OCI-LY3 (cell line): ENCODE measurements at regions not wholly inside any gene's neighbourhood (a gene's known extent, or its start where the extent isn't known, plus 50 kb on each side); places are given as distances from the start of the nearest gene placed in this dataset.

Experiments
- H2AFZ ChIP-seq: fragments of 200-600, 300-600 bp; shearing (Covaris generic); 2 replicates; pipeline ENCODE4 v1.6.0; 2014; ENCODE audit warnings: antibody characterized with exemption, low read depth, low read length
- H3K27ac ChIP-seq: fragments of 200-600, 300-600 bp; sonication (generic); 2 replicates; pipeline ENCODE4 v1.5.1; 2014; ENCODE audit warnings: mild to moderate bottlenecking, low read length, moderate library complexity, mixed read lengths
- H3K27me3 ChIP-seq: fragments of 200-600, 300-600 bp; sonication (generic); 2 replicates; pipeline ENCODE4 v1.6.1; 2014; ENCODE audit warnings: low read depth, low read length, mixed read lengths
- H3K36me3 ChIP-seq: fragments of 200-600, 300-600 bp; sonication (generic); replicated peaks from 2 replicates; pipeline ENCODE3; 2014; ENCODE audit warnings: low read depth, low read length, mixed read lengths
- H3K4me1 ChIP-seq: fragments of 300-600, 200-600 bp; sonication (generic); 2 replicates; pipeline ENCODE4 v1.6.1; 2014; ENCODE audit warnings: low read length, mixed read lengths
- H3K4me2 ChIP-seq: fragments of 200-600, 300-600 bp; sonication (generic); 2 replicates; pipeline ENCODE4 v1.6.1; 2014; ENCODE audit warnings: low read length, mixed read lengths
- H3K4me3 ChIP-seq: fragments of 300-600, 200-600 bp; sonication (generic); 2 replicates; pipeline ENCODE4 v1.5.1; 2014; ENCODE audit warnings: antibody characterized with exemption, mild to moderate bottlenecking, low read length, moderate library complexity
- H3K79me2 ChIP-seq: fragments of 300-600, 200-600 bp; shearing (Covaris generic); 2 replicates; pipeline ENCODE4 v1.6.1; 2014; ENCODE audit warnings: mild to moderate bottlenecking, low read length, mixed read lengths
- H3K9ac ChIP-seq: fragments of 300-600, 200-600 bp; shearing (Covaris generic); 2 replicates; pipeline ENCODE4 v1.6.0; 2014; ENCODE audit warnings: mild to moderate bottlenecking, low read length, moderate library complexity
- H3K9me3 ChIP-seq: fragments of 200-600, 300-600 bp; shearing (Covaris generic); 2 replicates; pipeline ENCODE4 v1.6.1; 2014; ENCODE audit warnings: low read length, mixed read lengths; ENCODE audit not compliant: insufficient read depth
- H4K20me1 ChIP-seq: fragments of 200-600, 300-600 bp; sonication (generic); 2 replicates; pipeline ENCODE4 v1.6.1; 2016; ENCODE audit warnings: low read length, mixed read lengths; ENCODE audit not compliant: insufficient read depth
- EZH2phosphoT487 ChIP-seq: fragments of 200-600 bp; shearing (Covaris generic); IDR thresholded peaks from 2 replicates; pipeline ENCODE4 v1.6.1; 2018; ENCODE audit warnings: antibody characterized with exemption, mixed run types, low read depth
- TF ChIP-seq, protein P1 (sequence below): fragments of 200-600, 300-600 bp; sonication (generic); IDR thresholded peaks from 2 replicates; pipeline ENCODE4 v1.5.1; 2014; ENCODE audit warnings: antibody characterized with exemption, low read length, low read depth

DNA sequence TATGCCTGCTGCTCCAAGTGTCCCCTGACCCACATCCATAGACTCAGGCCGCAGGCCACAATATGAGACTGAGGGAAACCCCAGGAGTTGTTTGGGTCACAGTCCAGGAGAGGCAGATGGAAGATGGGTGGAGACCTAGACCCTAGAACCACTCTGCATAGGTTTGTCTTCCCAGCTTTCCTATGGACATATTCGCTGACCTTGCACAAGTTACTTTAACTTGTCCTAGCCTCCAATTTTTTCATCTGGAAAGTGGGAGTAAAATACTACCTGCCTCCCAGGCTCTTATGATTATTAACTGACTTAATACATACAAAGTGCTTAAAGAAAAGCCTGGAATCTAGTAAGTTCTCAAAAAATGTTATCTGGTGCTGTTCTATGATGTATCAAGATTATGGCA is 157.1 kb upstream of the IFNG-AS1 start:
- TF ChIP-seq, protein P1, sequence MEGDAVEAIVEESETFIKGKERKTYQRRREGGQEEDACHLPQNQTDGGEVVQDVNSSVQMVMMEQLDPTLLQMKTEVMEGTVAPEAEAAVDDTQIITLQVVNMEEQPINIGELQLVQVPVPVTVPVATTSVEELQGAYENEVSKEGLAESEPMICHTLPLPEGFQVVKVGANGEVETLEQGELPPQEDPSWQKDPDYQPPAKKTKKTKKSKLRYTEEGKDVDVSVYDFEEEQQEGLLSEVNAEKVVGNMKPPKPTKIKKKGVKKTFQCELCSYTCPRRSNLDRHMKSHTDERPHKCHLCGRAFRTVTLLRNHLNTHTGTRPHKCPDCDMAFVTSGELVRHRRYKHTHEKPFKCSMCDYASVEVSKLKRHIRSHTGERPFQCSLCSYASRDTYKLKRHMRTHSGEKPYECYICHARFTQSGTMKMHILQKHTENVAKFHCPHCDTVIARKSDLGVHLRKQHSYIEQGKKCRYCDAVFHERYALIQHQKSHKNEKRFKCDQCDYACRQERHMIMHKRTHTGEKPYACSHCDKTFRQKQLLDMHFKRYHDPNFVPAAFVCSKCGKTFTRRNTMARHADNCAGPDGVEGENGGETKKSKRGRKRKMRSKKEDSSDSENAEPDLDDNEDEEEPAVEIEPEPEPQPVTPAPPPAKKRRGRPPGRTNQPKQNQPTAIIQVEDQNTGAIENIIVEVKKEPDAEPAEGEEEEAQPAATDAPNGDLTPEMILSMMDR: no peak
- no peak for TF ChIP-seq EZH2phosphoT487
- Histone ChIP-seq H3K4me1 (no peaks in the 10 kb centered on the region), H3K27me3 (no peaks in the 10 kb centered on the region), H2AFZ (no peak overlapping the region), H3K36me3 (no peaks in the 10 kb centered on the region), H3K79me2 (no peaks in the 10 kb centered on the region), H3K9ac (no peak overlapping the region), H4K20me1 (no peaks in the 10 kb centered on the region), H3K4me3 (no peak overlapping the region), H3K27ac (no peak overlapping the region), H3K9me3 (no peaks in the 10 kb centered on the region), H3K4me2 (no peak overlapping the region)

DNA sequence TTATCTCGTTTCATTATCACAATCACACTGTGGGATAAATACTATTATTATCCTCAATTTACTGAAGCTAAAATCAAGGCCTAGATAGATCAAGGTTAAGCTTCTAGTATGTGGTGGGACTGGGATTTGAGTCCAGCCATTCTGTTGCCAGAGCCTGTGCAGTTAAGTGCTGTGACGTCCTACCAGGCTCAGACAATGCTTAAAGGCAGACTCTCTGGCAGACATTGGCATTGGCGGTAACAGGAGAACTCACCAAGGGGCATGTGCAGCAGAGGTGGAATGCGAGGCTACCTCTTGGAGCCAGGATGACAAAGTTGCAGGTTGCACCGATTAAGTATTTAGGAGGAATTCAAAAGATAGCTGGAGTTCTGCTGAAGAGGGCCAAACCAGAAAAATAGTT is 155.6 kb upstream of the IFNG-AS1 start:
- no peaks in the 10 kb centered on the region for H3K4me1 ChIP-seq
- TF ChIP-seq EZH2phosphoT487: no peak
- TF ChIP-seq, protein P1: no peak
- no peaks in the 10 kb centered on the region for H3K36me3 ChIP-seq
- H3K4me2 ChIP-seq: no peak overlapping the region
- no peak overlapping the region for H3K9ac ChIP-seq
- no peaks in the 10 kb centered on the region for H3K79me2 ChIP-seq
- H3K4me3 ChIP-seq: no peak overlapping the region
- no peaks in the 10 kb centered on the region for H3K27me3 ChIP-seq
- H3K9me3 ChIP-seq: 0 out of 2 replicates have a peak, but pooled peaks cover 6% of the 10 kb centered on the region
- no peak overlapping the region for H2AFZ ChIP-seq
- H4K20me1 ChIP-seq: no peaks in the 10 kb centered on the region
- no peak overlapping the region for H3K27ac ChIP-seq

DNA sequence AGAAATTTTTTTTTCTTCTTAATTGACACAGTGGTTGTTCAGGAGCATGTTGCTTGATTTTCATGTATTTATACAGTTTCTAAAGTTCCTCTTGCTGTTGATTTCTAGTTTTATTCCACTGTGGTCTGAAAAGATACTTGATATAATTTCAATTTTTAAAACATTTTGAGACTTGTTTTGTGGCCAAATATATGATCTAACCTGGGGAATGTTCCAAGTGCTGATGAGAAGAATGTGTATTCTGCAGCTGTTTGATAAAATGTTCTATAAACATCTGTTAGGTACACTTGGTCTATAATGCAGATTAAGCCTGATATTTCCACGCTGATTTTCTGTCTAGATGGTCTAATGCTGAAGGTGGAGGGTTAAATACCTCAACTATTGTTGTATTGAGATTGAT is 151.4 kb upstream of the IFNG-AS1 start:
- no peak for TF ChIP-seq EZH2phosphoT487
- TF ChIP-seq, protein P1: no peak
- H3K4me2 ChIP-seq: no peak overlapping the region
- H3K79me2 ChIP-seq: no peaks in the 10 kb centered on the region
- H4K20me1 ChIP-seq: no peaks in the 10 kb centered on the region
- no peak overlapping the region for H2AFZ ChIP-seq
- H3K9ac ChIP-seq: no peak overlapping the region
- peaks cover 6% of the 10 kb centered on the region; the same call in 1 of the 2 replicates for H3K27me3 ChIP-seq
- no peaks in the 10 kb centered on the region for H3K36me3 ChIP-seq
- 0 out of 2 replicates have a peak, but pooled peaks cover 6% of the 10 kb centered on the region for H3K9me3 ChIP-seq
- H3K4me1 ChIP-seq: no peaks in the 10 kb centered on the region
- H3K4me3 ChIP-seq: no peak overlapping the region
- no peak overlapping the region for H3K27ac ChIP-seq

DNA sequence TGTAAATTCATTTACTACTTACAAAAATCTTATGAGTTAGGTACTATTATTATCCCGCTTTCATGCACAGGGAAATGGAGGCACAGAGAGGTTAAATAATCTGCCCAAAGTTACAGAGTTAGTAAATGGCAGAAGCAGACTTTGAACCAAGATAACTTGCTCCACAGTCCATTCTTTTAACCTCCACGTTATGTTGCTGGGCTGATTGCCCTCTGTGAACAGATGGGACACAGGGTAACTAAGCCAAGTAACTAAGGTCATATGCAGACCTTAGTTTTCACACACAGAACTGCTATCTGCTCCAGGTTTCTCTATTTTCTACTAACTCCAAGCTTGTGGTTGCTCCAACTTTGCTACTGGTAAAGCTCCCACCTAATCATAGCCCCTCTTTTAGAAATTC is 147.1 kb upstream of the IFNG-AS1 start:
- Histone ChIP-seq H3K27me3 (peaks cover 6% of the 10 kb centered on the region; the same call in 1 of the 2 replicates), H3K36me3 (no peaks in the 10 kb centered on the region), H3K27ac (no peak overlapping the region), H3K4me1 (no peaks in the 10 kb centered on the region), H4K20me1 (no peaks in the 10 kb centered on the region), H3K79me2 (no peaks in the 10 kb centered on the region), H3K9me3 (0 out of 2 replicates have a peak, but pooled peaks cover 6% of the 10 kb centered on the region), H3K9ac (no peak overlapping the region), H3K4me2 (no peak overlapping the region), H3K4me3 (no peak overlapping the region), H2AFZ (no peak overlapping the region)
- TF ChIP-seq EZH2phosphoT487: no peak
- TF ChIP-seq, protein P1: no peak
